ENCODE measurements at regions not wholly inside any gene's neighbourhood (a gene's known extent, or its start where the extent isn't known, plus 50 kb on each side); places are given as distances from the start of the nearest gene placed in this dataset.
A peak's percentile ranks its signal among the peaks of the same experiment; 100 is the strongest.

- in situ Hi-C loops (cut with HindIII; ENCODE audit: low sequenced_read_pairs) = loop anchor here (25.0 kb wide), 1 partner anchor 1883 kb away; no protein-coding TSS in a partner anchor
- peak; percentile 82 for TF ChIP-seq CTCF (IDR thresholded peaks at IDR 0.05; ENCODE audit: low read depth, low read length, missing control alignments)
- H3K4me3 ChIP-seq (ENCODE audit: low read depth, low read length) = peak overlapping the region; percentile 35
- DNase-seq (ENCODE audit: low read depth) = peak; percentile 88
Measured at GRCh38 chr21:28745131-28746016, 247.3 kb downstream of the LTN1 start.

- in situ Hi-C loops (cut with HindIII; ENCODE audit: low sequenced_read_pairs) = loop anchor here (25.0 kb wide), 1 partner anchor 1881 kb away; no protein-coding TSS in a partner anchor
- no peak overlapping the region for H3K4me3 ChIP-seq (ENCODE audit: low read depth, low read length)
- TF ChIP-seq CTCF (IDR thresholded peaks at IDR 0.05; ENCODE audit: low read depth, low read length, missing control alignments) = no peak
- DNase-seq (ENCODE audit: low read depth) = no peak
Measured at GRCh38 chr21:28743723-28744122, 249.0 kb downstream of the LTN1 start.

GRCh38 chr21:28742527-28742926 lies 250.2 kb downstream of the LTN1 start:
- DNase-seq (ENCODE audit: low read depth) = peak; percentile 32
- in situ Hi-C loops (cut with HindIII; ENCODE audit: low sequenced_read_pairs) = loop anchor here (25.0 kb wide), 1 partner anchor 1880 kb away; no protein-coding TSS in a partner anchor
- no peak overlapping the region for H3K4me3 ChIP-seq (ENCODE audit: low read depth, low read length)
- TF ChIP-seq CTCF (IDR thresholded peaks at IDR 0.05; ENCODE audit: low read depth, low read length, missing control alignments) = no peak

GRCh38 chr21:28740125-28740524 lies 252.6 kb downstream of the LTN1 start:
- in situ Hi-C loops (cut with HindIII; ENCODE audit: low sequenced_read_pairs) = loop anchor here (25.0 kb wide), 1 partner anchor 1878 kb away; no protein-coding TSS in a partner anchor
- no peak for TF ChIP-seq CTCF (IDR thresholded peaks at IDR 0.05; ENCODE audit: low read depth, low read length, missing control alignments)
- H3K4me3 ChIP-seq (ENCODE audit: low read depth, low read length) = no peak overlapping the region
- no peak for DNase-seq (ENCODE audit: low read depth)

DNA sequence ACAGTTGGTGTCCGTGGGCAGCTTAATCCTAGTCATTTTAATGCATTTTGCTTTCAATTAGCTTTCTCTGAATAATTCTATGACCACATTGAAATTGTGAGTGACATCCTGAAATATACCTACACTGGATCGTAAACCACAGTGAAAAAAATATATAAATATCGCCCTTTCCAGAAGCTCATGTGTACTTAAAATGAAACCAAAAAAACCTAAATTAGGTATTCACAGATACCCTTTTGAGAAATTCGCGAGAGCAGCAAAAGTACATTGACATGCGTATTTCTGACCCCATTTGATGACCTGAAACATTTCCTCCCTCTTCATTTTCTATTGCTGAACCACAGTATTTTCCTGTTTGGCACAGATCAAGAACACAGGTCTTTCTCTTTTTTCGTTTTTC lies 253.8 kb downstream of the LTN1 start:
- TF ChIP-seq CTCF (IDR thresholded peaks at IDR 0.05; ENCODE audit: low read depth, low read length, missing control alignments) = no peak
- no peak overlapping the region for H3K4me3 ChIP-seq (ENCODE audit: low read depth, low read length)
- in situ Hi-C loops (cut with HindIII; ENCODE audit: low sequenced_read_pairs) = loop anchor here (25.0 kb wide), 1 partner anchor 1877 kb away; no protein-coding TSS in a partner anchor

DNA sequence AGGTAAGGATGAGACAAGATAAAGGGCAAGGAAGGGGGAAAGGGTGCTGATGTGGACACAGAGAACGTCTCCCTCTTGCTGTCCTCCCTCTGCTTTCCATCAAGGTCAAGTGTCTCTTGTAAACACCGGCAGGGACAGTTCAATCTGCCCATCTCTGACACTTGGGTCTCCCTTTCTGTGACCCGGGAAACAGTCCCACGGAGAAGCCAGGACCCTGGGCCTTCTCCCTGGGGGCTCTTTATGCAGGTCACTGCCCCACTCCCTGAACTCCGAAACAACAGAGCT lies 254.3 kb downstream of the LTN1 start:
- no peak overlapping the region for H3K4me3 ChIP-seq (ENCODE audit: low read depth, low read length)
- no peak for DNase-seq (ENCODE audit: low read depth)
- in situ Hi-C loops (cut with HindIII; ENCODE audit: low sequenced_read_pairs) = loop anchor here (25.0 kb wide), 1 partner anchor 1876 kb away; no protein-coding TSS in a partner anchor
- TF ChIP-seq CTCF (IDR thresholded peaks at IDR 0.05; ENCODE audit: low read depth, low read length, missing control alignments) = no peak

More for the DNA sequence above, 253.8 kb downstream of the LTN1 start:
- DNase-seq (ENCODE audit: low read depth) = no peak

Measured in astrocyte of the cerebellum (primary cell).